Activated naive CD4-positive, alpha-beta T cell treated with anti-CD3 and anti-CD28 coated beads for 36 hours (primary cell): ENCODE measurements at regions not wholly inside any gene's neighbourhood (a gene's known extent, or its start where the extent isn't known, plus 50 kb on each side); places are given as distances from the start of the nearest gene placed in this dataset.
"Not testable (repeated sequence)": the region's sequence is repeated elsewhere in the genome, so short reads cannot be mapped to it uniquely, and the experiment has no call there.

Experiments
- CTCF ChIA-PET: fragments of 350-600 bp; sonication (Branson Sonifier 250); formaldehyde crosslinking; loops from one replicate; lab custom pipeline; 2021; ENCODE audit warnings: antibody characterized with exemption; lab: Charles Lee
- DNase-seq: peaks from one replicate; pipeline ENCODE4 v3.0.0-alpha.2; 2020
- H3K27ac Mint-ChIP-seq: one replicate; pipeline ENCODE4 v1.8.0; 2021; ENCODE audit warnings: mild to moderate bottlenecking, mixed read lengths
- H3K27me3 Mint-ChIP-seq: one replicate; pipeline ENCODE4 v1.8.0; 2021; ENCODE audit warnings: low read depth, mixed read lengths
- H3K36me3 Mint-ChIP-seq: one replicate; pipeline ENCODE4 v1.8.0; 2021; ENCODE audit warnings: low read depth, mixed read lengths
- H3K4me1 Mint-ChIP-seq: one replicate; pipeline ENCODE4 v1.8.0; 2021; ENCODE audit warnings: low read depth, mixed read lengths
- H3K4me3 Mint-ChIP-seq: one replicate; pipeline ENCODE4 v1.8.0; 2021; ENCODE audit warnings: mild to moderate bottlenecking, moderate library complexity, mixed read lengths
- H3K9me3 Mint-ChIP-seq: one replicate; pipeline ENCODE4 v1.8.0; 2021; ENCODE audit warnings: mixed read lengths
- intact Hi-C: fragments of 100-400 bp; cut with micrococcal nuclease; formaldehyde crosslinking; loops from one replicate; pipeline ENCODE4 v1.15.1; 2023

- DNase-seq, H3K4me1 Mint-ChIP-seq, CTCF ChIA-PET, H3K27ac Mint-ChIP-seq, H3K9me3 Mint-ChIP-seq, intact Hi-C loops, H3K4me3 Mint-ChIP-seq, H3K27me3 Mint-ChIP-seq, H3K36me3 Mint-ChIP-seq: not testable (repeated sequence)
Observed at GRCh38 chr2:44106509-44106908, 62.2 kb upstream of the PPM1B start.

DNA sequence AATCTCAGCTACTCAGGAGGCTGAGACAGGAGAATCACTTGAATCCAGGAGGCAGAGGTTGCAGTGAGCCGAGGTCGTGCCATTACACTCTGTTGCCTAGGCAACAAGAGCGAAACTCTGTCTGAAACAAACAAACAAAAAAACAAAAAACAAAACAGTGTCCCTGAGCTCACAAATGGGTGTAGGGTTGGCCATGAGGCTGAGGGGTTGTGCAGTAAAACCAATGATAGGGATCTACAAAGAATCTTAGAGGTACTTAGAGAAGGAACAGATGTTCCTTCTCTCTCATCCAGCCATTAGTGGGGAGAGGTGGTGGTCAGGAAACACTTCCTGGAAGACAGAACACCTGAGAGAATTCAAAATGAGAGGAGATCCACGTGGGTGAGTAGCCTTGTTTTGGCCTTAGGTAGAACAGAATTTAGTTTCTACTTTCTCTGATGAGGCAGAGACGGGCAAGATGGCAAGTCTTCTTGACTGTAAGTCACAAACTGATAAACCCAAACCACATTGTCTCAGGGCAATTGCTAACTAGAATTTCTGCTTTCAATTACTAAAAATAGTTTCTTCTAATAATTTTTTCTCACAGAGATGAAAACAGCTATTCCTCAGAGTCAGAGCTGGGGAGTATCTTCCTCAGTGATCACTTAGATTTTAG is 61.5 kb upstream of the PPM1B start:
- Mint-ChIP-seq H3K4me3 (no peak overlapping the region), H3K4me1 (peaks cover 9% of the 10 kb centered on the region), H3K9me3 (no peaks in the 10 kb centered on the region), H3K27ac (no peak overlapping the region), H3K27me3 (no peaks in the 10 kb centered on the region), H3K36me3 (no peaks in the 10 kb centered on the region)
- intact Hi-C loops = no loop called here
- no peak for DNase-seq
- CTCF ChIA-PET = no interaction called here

DNA sequence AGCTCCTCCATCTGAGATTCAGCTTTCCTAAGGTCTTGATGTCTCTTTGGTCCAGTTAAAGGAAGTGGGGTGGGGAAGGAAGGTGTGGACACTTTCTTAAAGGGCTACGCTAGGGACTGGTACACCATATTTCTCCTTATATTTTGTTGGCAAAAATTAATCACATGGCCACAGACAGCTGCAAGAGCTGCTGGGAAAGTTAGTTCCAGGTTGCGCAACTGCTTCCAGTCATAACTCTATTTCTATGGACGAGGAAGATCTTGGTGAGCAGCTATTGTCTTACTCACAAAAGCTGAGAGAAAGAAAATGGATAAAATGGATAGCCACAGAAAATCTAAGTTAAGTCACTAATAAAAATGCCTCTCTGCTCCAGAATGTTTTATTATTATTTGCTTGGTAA is 60.7 kb upstream of the PPM1B start:
- CTCF ChIA-PET = interaction anchor here (0.7 kb wide), 1 partner anchor 12 kb away, joined by 4 read pairs; no protein-coding TSS in a partner anchor
- H3K4me3 Mint-ChIP-seq = no peak overlapping the region
- intact Hi-C loops = no loop called here

DNA sequence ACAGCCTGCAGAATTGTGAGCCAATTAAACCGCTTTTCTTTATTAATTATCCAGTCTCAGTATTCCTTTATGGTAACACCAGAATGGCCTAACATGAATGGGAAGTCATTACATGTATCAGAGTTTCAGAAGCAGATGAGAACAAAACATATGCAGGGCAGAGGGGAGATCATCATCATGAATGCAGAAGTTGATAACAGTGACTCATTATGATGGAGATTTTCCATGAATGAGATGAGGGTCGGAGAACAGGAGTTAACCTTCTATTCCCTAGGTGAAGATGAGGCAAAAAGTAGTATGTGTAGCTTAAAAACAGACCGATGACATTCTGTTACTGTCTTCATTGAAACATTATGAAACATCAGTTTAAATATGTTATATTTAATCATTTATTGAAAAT is 59.5 kb upstream of the PPM1B start:
- Mint-ChIP-seq H3K9me3 (no peaks in the 10 kb centered on the region), H3K36me3 (no peaks in the 10 kb centered on the region), H3K4me3 (no peak overlapping the region), H3K4me1 (peaks cover 9% of the 10 kb centered on the region), H3K27me3 (no peaks in the 10 kb centered on the region), H3K27ac (no peak overlapping the region)
- intact Hi-C loops = no loop called here
- CTCF ChIA-PET = no interaction called here
- DNase-seq = no peak

More for the DNA sequence above, 60.7 kb upstream of the PPM1B start:
- peaks cover 9% of the 10 kb centered on the region for H3K4me1 Mint-ChIP-seq
- H3K27me3 Mint-ChIP-seq = no peaks in the 10 kb centered on the region
- H3K9me3 Mint-ChIP-seq = no peaks in the 10 kb centered on the region
- DNase-seq = no peak
- H3K27ac Mint-ChIP-seq = no peak overlapping the region
- H3K36me3 Mint-ChIP-seq = no peaks in the 10 kb centered on the region

DNA sequence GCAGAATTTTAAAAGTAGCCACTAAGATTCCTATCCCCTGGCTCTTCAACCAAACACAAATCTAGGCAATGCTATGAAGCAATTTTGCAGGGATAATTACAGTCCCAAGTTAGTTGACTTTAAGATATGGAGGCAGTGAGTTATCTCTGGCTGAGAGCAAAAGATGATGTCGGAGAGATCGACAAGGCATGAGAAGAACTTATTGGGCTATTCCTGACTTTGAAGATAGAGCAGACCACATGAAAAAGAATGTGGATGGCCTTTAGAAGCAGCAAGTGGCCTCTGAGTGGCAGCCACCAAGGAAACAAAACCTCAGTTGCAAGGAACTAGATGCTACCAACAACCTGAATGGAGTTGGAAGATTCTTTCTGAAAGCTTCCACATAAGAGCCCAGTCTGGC is 58.2 kb upstream of the PPM1B start:
- Mint-ChIP-seq H3K27me3 (no peaks in the 10 kb centered on the region), H3K27ac (no peak overlapping the region), H3K9me3 (no peaks in the 10 kb centered on the region), H3K4me1 (peaks cover 9% of the 10 kb centered on the region), H3K4me3 (no peak overlapping the region), H3K36me3 (no peaks in the 10 kb centered on the region)
- no peak for DNase-seq
- CTCF ChIA-PET = no interaction called here
- intact Hi-C loops = no loop called here

DNA sequence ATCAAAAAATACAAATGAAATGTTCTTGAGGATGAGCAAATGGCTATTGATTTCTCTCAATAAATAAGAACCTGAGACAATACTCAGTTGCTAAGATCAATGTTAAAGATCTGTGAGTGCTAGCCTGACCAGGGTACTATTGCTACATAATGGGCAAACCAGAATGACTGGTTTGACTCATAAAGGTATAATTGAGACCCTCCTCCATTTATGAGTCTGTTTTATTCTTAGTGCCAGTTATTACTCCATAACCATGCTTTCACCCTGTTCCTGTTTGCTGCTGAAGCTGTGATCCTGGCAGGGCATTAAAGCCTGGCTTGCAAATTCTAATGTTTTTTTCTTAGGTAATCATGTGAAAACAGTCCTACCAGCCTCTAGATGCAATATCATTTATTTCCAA is 56.6 kb upstream of the PPM1B start:
- no peak for DNase-seq
- intact Hi-C loops = no loop called here
- H3K4me3 Mint-ChIP-seq = no peak overlapping the region
- peaks cover 14% of the 10 kb centered on the region for H3K4me1 Mint-ChIP-seq
- no peak overlapping the region for H3K27ac Mint-ChIP-seq
- no peaks in the 10 kb centered on the region for H3K36me3 Mint-ChIP-seq
- CTCF ChIA-PET = no interaction called here
- H3K9me3 Mint-ChIP-seq = no peaks in the 10 kb centered on the region
- H3K27me3 Mint-ChIP-seq = no peaks in the 10 kb centered on the region

DNA sequence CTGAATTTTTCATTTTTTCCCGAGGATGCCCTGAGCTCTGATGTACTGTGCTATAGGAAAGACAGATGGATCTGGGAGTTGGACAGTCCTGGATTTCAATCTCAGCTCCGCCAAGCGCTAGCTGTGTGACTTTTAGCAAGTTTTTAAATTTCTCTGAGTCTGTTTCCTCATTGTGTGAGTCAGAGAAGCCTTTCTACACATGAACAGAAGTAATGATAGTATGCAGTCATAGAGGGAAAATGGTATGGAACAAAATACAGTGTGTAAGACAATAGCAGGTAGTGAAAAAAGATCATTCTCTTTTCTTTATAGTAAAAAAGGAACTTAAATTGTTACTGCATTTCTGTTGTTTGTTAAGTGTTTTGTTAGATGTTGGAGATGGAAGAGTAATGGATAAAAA is 52.4 kb upstream of the PPM1B start:
- H3K9me3 Mint-ChIP-seq = no peaks in the 10 kb centered on the region
- peaks cover 21% of the 10 kb centered on the region for H3K4me1 Mint-ChIP-seq
- CTCF ChIA-PET = no interaction called here
- no peaks in the 10 kb centered on the region for H3K27me3 Mint-ChIP-seq
- no peak for DNase-seq
- H3K36me3 Mint-ChIP-seq = no peaks in the 10 kb centered on the region
- intact Hi-C loops = no loop called here
- H3K4me3 Mint-ChIP-seq = no peak overlapping the region
- H3K27ac Mint-ChIP-seq = no peak overlapping the region

GRCh38 chr2:44118257-44118656 is 50.4 kb upstream of the PPM1B start:
- intact Hi-C loops = no loop called here
- H3K9me3 Mint-ChIP-seq = no peaks in the 10 kb centered on the region
- no peaks in the 10 kb centered on the region for H3K36me3 Mint-ChIP-seq
- peak; percentile 36 for DNase-seq
- no peaks in the 10 kb centered on the region for H3K27me3 Mint-ChIP-seq
- CTCF ChIA-PET = no interaction called here
- no peak overlapping the region for H3K27ac Mint-ChIP-seq
- no peak overlapping the region for H3K4me3 Mint-ChIP-seq
- H3K4me1 Mint-ChIP-seq = peaks cover 32% of the 10 kb centered on the region
